HCT116 (cell line): ENCODE measurements at regions not wholly inside any gene's neighbourhood (a gene's known extent, or its start where the extent isn't known, plus 50 kb on each side); places are given as distances from the start of the nearest gene placed in this dataset.

Experiments used
- ATAC-seq: fragments of 200-7000 bp; cut with Tn5 transposase; 2 replicates; pipeline ENCODE4 v1.9.1; 2020; ENCODE audit warnings: mild to moderate bottlenecking, moderate library complexity
- BruUV-seq: library from RNA; stranded (reverse); fragments of 400-500 nt; replicated peaks from 2 replicates; lab custom pipeline; 2021; lab: Mats Ljungman, UMichigan
- CTCF ChIA-PET: fragments of 300-600 bp; sonication (Branson Sonifier 250); formaldehyde crosslinking; loops from one replicate; lab custom pipeline; 2021; ENCODE audit warnings: antibody characterized with exemption; lab: Charles Lee
- POLR2A ChIA-PET: fragments of 300-600, 350-600 bp; sonication (Branson Sonifier 250); formaldehyde crosslinking; loops from one replicate; lab custom pipeline; 2021; ENCODE audit warnings: antibody characterized with exemption; lab: Charles Lee
- RAD21 ChIA-PET, 2 experiments: fragments of 300-600 bp; sonication (Branson Sonifier 250); formaldehyde crosslinking; loops; one replicate each; lab custom pipeline; 2023; ENCODE audit warnings: low total read pairs in 2 of 2; ENCODE audit not compliant: uncharacterized antibody in 2 of 2, unreplicated experiment in 2 of 2, low non-redundant PET in 1 of 2; lab: Charles Lee
- DNase-seq: peaks from one replicate; pipeline ENCODE4 v3.0.0-alpha.2; 2010; ENCODE audit warnings: low read depth, low spot score
- H2AFZ ChIP-seq: fragments of 200-600 bp; shearing (Covaris generic), sonication (generic); 2 replicates; pipeline ENCODE4 v1.6.1; 2017; ENCODE audit warnings: low read depth, mixed run types, mixed read lengths, antibody characterized with exemption, low read length; ENCODE audit not compliant: poor library complexity, severe bottlenecking
- H3K27ac ChIP-seq: 2 replicates; pipeline ENCODE4 v1.5.1; 2012; ENCODE audit warnings: low read depth, low read length
- H3K27me3 ChIP-seq: fragments of 200-600 bp; sonication (generic); 2 replicates; pipeline ENCODE4 v1.6.1; 2016; ENCODE audit warnings: mixed run types, low read length, mixed read lengths; ENCODE audit not compliant: insufficient read depth
- H3K36me3 ChIP-seq, 2 experiments: fragments of 200-500 bp in 1 of 2; fragments of 200-600 bp in 1 of 2; sonication (Bioruptor generic) in 1 of 2; sonication (generic) in 1 of 2; 2 replicates each; pipeline versions ENCODE4 v1.5.1 to v1.6.1; 2014 to 2016; ENCODE audit warnings: low read length in 2 of 2, inconsistent platforms in 1 of 2, mixed read lengths in 1 of 2, mixed run types in 1 of 2; ENCODE audit not compliant: insufficient read depth in 2 of 2, control insufficient read depth in 1 of 2
- H3K4me1 ChIP-seq, 2 experiments: fragments of 200-600 bp in 1 of 2; sonication (generic) in 1 of 2; 2 replicates each; pipeline versions ENCODE4 v1.5.1 to v1.6.1; 2012 to 2017; ENCODE audit warnings: low read length in 2 of 2, inconsistent platforms in 1 of 2, mild to moderate bottlenecking in 1 of 2, mixed read lengths in 1 of 2, mixed run types in 1 of 2, moderate library complexity in 1 of 2; ENCODE audit not compliant: insufficient read depth in 2 of 2, control insufficient read depth in 1 of 2
- H3K4me2 ChIP-seq: fragments of 200-600 bp; sonication (generic); 2 replicates; pipeline ENCODE4 v1.6.1; 2017; ENCODE audit warnings: mixed run types, low read length, mixed read lengths
- H3K4me3 ChIP-seq, 2 experiments: fragments of 200-600 bp in 1 of 2; sonication (generic) in 1 of 2; replicated peaks in 1 of 2; 2 replicates each; pipeline ENCODE4 v1.5.1; 2011 to 2016; ENCODE audit warnings: low read length in 2 of 2, control low read depth in 1 of 2, low read depth in 1 of 2, mild to moderate bottlenecking in 1 of 2, mixed read lengths in 1 of 2, mixed run types in 1 of 2
- H3K79me2 ChIP-seq: fragments of 200-600 bp; sonication (generic); 2 replicates; pipeline ENCODE4 v1.6.1; 2017; ENCODE audit warnings: mild to moderate bottlenecking, mixed run types, low read length, moderate library complexity, mixed read lengths; ENCODE audit not compliant: insufficient read depth
- H3K9ac ChIP-seq: fragments of 200-600 bp; sonication (generic); 2 replicates; pipeline ENCODE4 v1.6.1; 2016; ENCODE audit warnings: low read length, mixed read lengths
- H3K9me2 ChIP-seq: fragments of 200-600 bp; sonication (generic), shearing (Covaris generic); 2 replicates; pipeline ENCODE4 v1.6.1; 2017; ENCODE audit warnings: mixed run types, mild to moderate bottlenecking, moderate library complexity; ENCODE audit not compliant: insufficient read depth
- H3K9me3 ChIP-seq, 2 experiments: fragments of 200-500 bp in 1 of 2; fragments of 200-600 bp in 1 of 2; sonication (Bioruptor generic) in 1 of 2; sonication (generic) in 1 of 2; 2 replicates each; pipeline ENCODE4 v1.6.1; 2014 to 2017; ENCODE audit warnings: low read length in 2 of 2, mixed read lengths in 2 of 2, inconsistent platforms in 1 of 2, low read depth in 1 of 2, mild to moderate bottlenecking in 1 of 2, mixed run types in 1 of 2, moderate library complexity in 1 of 2; ENCODE audit not compliant: control insufficient read depth in 1 of 2, insufficient read depth in 1 of 2
- H4K20me1 ChIP-seq: fragments of 200-600 bp; sonication (generic), shearing (Covaris generic); 2 replicates; pipeline ENCODE4 v1.6.1; 2017; ENCODE audit warnings: mixed run types, mild to moderate bottlenecking, moderate library complexity; ENCODE audit not compliant: insufficient read depth
- EGR1 ChIP-seq: IDR thresholded peaks from 2 replicates; pipeline ENCODE4 v1.6.1; 2012; ENCODE audit warnings: low read depth
- EZH2 ChIP-seq: fragments of 200-600 bp; sonication (generic); IDR thresholded peaks from 2 replicates; pipeline ENCODE4 v1.6.1; 2017; ENCODE audit warnings: antibody characterized with exemption, mixed run types
- EZH2phosphoT487 ChIP-seq: fragments of 200-600 bp; IDR thresholded peaks from 2 replicates; pipeline ENCODE4 v1.6.1; 2018; ENCODE audit warnings: antibody characterized with exemption, borderline replicate concordance
- FOSL1 ChIP-seq: IDR thresholded peaks from 2 replicates; pipeline ENCODE4 v1.6.1; 2012; ENCODE audit warnings: low read depth
- POLR2A ChIP-seq: IDR thresholded peaks from 2 replicates; pipeline ENCODE4 v1.7.0; 2011; ENCODE audit warnings: borderline replicate concordance; ENCODE audit not compliant: insufficient read depth, insufficient read length; ENCODE audit errors: extremely low read depth
- POLR2AphosphoS5 ChIP-seq: IDR thresholded peaks from 2 replicates; pipeline ENCODE4 v1.6.1; 2011; ENCODE audit warnings: mild to moderate bottlenecking, low read depth, low read length, moderate library complexity
- RAD21 ChIP-seq: IDR thresholded peaks from 2 replicates; pipeline ENCODE4 v1.6.1; 2012; ENCODE audit warnings: low read depth, mild to moderate bottlenecking
- SIN3A ChIP-seq: IDR thresholded peaks from 2 replicates; pipeline ENCODE4 v1.6.1; 2012; ENCODE audit warnings: low read depth
- SRF ChIP-seq: IDR thresholded peaks from 2 replicates; pipeline ENCODE4 v1.6.1; 2012; ENCODE audit warnings: low read depth
- ZFX ChIP-seq: fragments of 450-650 bp; IDR thresholded peaks from 2 replicates; pipeline ENCODE4 v1.6.1; 2017
- ZNF274 ChIP-seq: fragments of 200-500 bp; sonication (Bioruptor generic); IDR thresholded peaks from 2 replicates; pipeline ENCODE4 v1.6.1; 2014; ENCODE audit warnings: mild to moderate bottlenecking, low read depth, low read length, inconsistent platforms
- intact Hi-C: fragments of 100-400 bp; cut with micrococcal nuclease; formaldehyde crosslinking; loops from 2 replicates; pipeline ENCODE4 v1.10.0; 2022
- TF ChIP-seq, protein P1 (sequence below), 3 experiments: fragments of 200-600 bp in 1 of 3; sonication (generic) in 1 of 3; IDR thresholded peaks in 2 of 3; conservative IDR thresholded peaks in 1 of 3; 2 replicates each; pipeline ENCODE4 v1.5.1; 2012 to 2017; ENCODE audit warnings: low read depth in 2 of 3, low read length in 2 of 3, antibody characterized with exemption in 1 of 3, borderline replicate concordance in 1 of 3, control low read depth in 1 of 3, mild to moderate bottlenecking in 1 of 3, mixed read lengths in 1 of 3, mixed run types in 1 of 3, moderate library complexity in 1 of 3; ENCODE audit not compliant: insufficient read depth in 1 of 3
- TF ChIP-seq, protein P2 (sequence below): IDR thresholded peaks from 2 replicates; pipeline ENCODE4 v1.6.1; 2011; ENCODE audit warnings: mild to moderate bottlenecking, low read length, moderate library complexity; ENCODE audit not compliant: insufficient replicate concordance; ENCODE audit errors: extremely low read depth

DNA sequence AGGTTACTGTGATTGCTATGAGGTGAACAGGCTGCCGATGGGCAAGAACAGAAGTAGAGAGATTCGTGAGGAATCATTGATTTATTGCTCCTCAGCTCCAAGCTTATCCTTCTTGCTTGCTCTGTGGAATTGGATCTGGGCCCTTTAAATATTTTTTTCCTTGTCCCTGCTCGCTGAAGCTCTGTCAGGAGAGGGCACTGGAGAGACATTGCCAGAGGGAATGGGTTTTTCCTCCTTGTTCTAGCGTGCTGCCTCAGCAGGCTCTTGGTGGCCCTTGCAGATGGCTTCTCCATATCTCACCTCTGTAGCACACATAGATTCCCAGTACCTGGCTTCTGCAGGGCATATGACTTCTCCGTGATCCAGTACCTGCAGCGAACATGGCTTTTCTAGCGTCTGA, 67.4 kb downstream of the CNGA2 start:
- intact Hi-C loops, result loop anchor here (1.0 kb wide), 1 partner anchor 834 kb away; no protein-coding TSS in a partner anchor
- ChIA-PET RAD21 (no interaction called here), POLR2A (no interaction called here), CTCF (interaction anchor here (0.7 to 1.2 kb wide), 3 partner anchors 49 to 836 kb away, joined by 3 read pairs; partner anchors contain the start of gene GABRQ)
- Histone ChIP-seq H3K9ac (no peak overlapping the region), H2AFZ (no peak overlapping the region), H3K4me2 (no peak overlapping the region), H3K36me3 (no peaks in the 10 kb centered on the region), H3K4me1 (no peaks in the 10 kb centered on the region), H3K27me3 (no peaks in the 10 kb centered on the region; the same call in 1 of the 2 replicates), H3K4me3 (no peak overlapping the region), H4K20me1 (no peaks in the 10 kb centered on the region), H3K79me2 (no peaks in the 10 kb centered on the region), H3K9me3 (no peaks in the 10 kb centered on the region), H3K27ac (no peak overlapping the region), H3K9me2 (no peaks in the 10 kb centered on the region)
- no peak for DNase-seq
- peak; percentile 80 for ATAC-seq
- BruUV-seq, result no TSS peak
- TF ChIP-seq, protein P1, sequence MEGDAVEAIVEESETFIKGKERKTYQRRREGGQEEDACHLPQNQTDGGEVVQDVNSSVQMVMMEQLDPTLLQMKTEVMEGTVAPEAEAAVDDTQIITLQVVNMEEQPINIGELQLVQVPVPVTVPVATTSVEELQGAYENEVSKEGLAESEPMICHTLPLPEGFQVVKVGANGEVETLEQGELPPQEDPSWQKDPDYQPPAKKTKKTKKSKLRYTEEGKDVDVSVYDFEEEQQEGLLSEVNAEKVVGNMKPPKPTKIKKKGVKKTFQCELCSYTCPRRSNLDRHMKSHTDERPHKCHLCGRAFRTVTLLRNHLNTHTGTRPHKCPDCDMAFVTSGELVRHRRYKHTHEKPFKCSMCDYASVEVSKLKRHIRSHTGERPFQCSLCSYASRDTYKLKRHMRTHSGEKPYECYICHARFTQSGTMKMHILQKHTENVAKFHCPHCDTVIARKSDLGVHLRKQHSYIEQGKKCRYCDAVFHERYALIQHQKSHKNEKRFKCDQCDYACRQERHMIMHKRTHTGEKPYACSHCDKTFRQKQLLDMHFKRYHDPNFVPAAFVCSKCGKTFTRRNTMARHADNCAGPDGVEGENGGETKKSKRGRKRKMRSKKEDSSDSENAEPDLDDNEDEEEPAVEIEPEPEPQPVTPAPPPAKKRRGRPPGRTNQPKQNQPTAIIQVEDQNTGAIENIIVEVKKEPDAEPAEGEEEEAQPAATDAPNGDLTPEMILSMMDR (IDR thresholded peaks at IDR 0.05 in 2 of 3, conservative IDR thresholded peaks at IDR 0.05 in 1 of 3; ENCODE audit: borderline replicate concordance in 1 of 3, insufficient read depth in 1 of 3, low read depth in 2 of 3, low read length in 2 of 3), result peak; percentile 34 to 42 (median 35); a peak in 4 of 6 replicates
- peak; percentile 59 for TF ChIP-seq RAD21
- TF ChIP-seq ZNF274, result no peak

DNA sequence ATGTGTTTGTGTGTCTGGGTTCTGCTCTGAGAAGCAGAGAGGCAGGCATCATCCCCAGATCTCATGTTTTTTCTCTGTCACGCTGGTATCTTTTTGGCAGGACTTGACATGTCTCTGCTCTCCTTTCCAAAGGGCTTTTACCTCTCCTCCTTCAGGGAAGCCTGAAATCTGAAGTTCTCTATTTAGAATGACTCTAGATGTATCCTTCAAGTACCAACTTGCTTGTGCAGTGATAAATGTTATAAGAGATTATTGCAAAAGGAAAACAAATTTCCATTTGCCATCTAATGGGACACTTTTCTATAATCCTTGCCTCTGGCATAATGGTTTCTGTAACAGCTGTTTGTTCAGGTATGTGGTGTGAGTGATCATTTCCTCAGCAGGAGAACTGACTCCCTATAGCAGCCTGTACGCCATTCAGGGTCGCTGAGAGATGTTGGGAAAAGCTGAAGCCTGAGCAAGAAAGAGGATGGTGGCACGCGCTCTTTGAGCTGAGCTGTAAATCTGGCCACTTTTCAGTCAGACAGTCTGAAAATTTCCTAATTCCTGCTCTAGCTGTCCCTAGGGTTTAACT, 72.5 kb downstream of the CNGA2 start:
- H3K4me2 ChIP-seq, result no peak overlapping the region
- BruUV-seq, result no TSS peak
- no peaks in the 10 kb centered on the region for H4K20me1 ChIP-seq
- H3K79me2 ChIP-seq, result no peaks in the 10 kb centered on the region
- no peak for DNase-seq
- H3K4me3 ChIP-seq, result no peak overlapping the region
- no peaks in the 10 kb centered on the region for H3K9me2 ChIP-seq
- H3K9ac ChIP-seq, result no peak overlapping the region
- ChIA-PET POLR2A (no interaction called here), RAD21 (no interaction called here), CTCF (no interaction called here)
- H3K27me3 ChIP-seq, result peaks cover 10% of the 10 kb centered on the region; the same call in 1 of the 2 replicates
- H3K9me3 ChIP-seq, result no peaks in the 10 kb centered on the region
- no peak for ATAC-seq
- no peaks in the 10 kb centered on the region for H3K4me1 ChIP-seq
- intact Hi-C loops, result no loop called here
- no peak overlapping the region for H2AFZ ChIP-seq
- no peaks in the 10 kb centered on the region for H3K36me3 ChIP-seq
- no peak overlapping the region for H3K27ac ChIP-seq
- no peak for TF ChIP-seq ZFX
- no peak for TF ChIP-seq FOSL1
- TF ChIP-seq EGR1, result no peak
- no peak for TF ChIP-seq EZH2
- TF ChIP-seq, protein P2, sequence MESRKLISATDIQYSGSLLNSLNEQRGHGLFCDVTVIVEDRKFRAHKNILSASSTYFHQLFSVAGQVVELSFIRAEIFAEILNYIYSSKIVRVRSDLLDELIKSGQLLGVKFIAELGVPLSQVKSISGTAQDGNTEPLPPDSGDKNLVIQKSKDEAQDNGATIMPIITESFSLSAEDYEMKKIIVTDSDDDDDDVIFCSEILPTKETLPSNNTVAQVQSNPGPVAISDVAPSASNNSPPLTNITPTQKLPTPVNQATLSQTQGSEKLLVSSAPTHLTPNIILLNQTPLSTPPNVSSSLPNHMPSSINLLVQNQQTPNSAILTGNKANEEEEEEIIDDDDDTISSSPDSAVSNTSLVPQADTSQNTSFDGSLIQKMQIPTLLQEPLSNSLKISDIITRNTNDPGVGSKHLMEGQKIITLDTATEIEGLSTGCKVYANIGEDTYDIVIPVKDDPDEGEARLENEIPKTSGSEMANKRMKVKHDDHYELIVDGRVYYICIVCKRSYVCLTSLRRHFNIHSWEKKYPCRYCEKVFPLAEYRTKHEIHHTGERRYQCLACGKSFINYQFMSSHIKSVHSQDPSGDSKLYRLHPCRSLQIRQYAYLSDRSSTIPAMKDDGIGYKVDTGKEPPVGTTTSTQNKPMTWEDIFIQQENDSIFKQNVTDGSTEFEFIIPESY, result no peak
- no peak for TF ChIP-seq SIN3A
- no peak for TF ChIP-seq EZH2phosphoT487
- no peak for TF ChIP-seq POLR2AphosphoS5
- TF ChIP-seq, protein P1 (IDR thresholded peaks at IDR 0.05 in 2 of 3, conservative IDR thresholded peaks at IDR 0.05 in 1 of 3; ENCODE audit: borderline replicate concordance in 1 of 3, insufficient read depth in 1 of 3, low read depth in 2 of 3, low read length in 2 of 3), result no peak
- no peak for TF ChIP-seq POLR2A
- no peak for TF ChIP-seq SRF
